GM19455 (cell line): ENCODE measurements at regions not wholly inside any gene's neighbourhood (a gene's known extent, or its start where the extent isn't known, plus 50 kb on each side); places are given as distances from the start of the nearest gene placed in this dataset.

Source experiments
- ATAC-seq: cut with Tn5 transposase; IDR thresholded peaks from one replicate; pipeline ENCODE4 v1.9.1; 2021; ENCODE audit not compliant: unreplicated experiment

DNA sequence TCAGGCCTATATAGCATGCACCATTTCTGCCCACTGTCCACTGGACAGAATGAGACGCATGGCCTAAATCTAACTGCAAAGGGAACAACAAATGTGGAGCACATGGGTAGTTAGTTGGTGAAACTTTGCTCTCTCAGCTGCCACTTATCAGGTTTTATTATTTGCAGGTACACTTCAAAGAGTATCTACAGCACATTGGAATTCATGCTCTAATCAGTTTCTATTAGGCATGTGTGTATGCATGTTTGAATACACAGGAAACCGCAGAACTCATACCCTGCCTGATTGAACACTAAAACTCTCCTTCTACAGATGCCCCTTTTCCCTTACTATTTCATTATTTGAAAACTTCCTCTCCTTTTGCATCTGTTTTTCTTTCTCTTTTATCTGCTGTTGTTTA lies 97.4 kb upstream of the HSF2 start:
- ATAC-seq, result no peak

- no peak for ATAC-seq
Measured at GRCh38 chr6:122307577-122307976, 91.9 kb upstream of the HSF2 start.

DNA sequence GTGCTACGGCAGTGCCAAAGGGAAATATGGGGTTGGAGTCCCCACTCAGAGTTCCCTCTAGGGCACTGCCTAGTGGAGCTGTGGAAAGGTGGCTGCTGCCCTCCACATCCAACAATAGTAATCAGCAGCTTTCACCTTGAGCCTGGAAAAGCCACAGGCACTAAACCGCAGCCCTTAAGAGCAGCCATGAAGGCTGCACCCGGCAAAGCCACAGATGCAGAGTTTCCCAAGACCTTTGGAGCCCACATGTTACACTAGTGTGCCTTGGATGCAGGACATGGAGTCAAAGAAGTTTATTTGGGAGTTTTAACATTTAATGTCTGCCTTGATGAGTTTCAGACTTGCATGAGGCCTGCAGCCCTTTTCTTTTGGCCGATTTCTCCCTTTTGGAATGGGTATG lies 91.4 kb upstream of the HSF2 start:
- no peak for ATAC-seq

GRCh38 chr6:122315842-122316241 lies 83.6 kb upstream of the HSF2 start:
- ATAC-seq, result no peak

- no peak for ATAC-seq
Measured at GRCh38 chr6:122322824-122323223, 76.6 kb upstream of the HSF2 start.

DNA sequence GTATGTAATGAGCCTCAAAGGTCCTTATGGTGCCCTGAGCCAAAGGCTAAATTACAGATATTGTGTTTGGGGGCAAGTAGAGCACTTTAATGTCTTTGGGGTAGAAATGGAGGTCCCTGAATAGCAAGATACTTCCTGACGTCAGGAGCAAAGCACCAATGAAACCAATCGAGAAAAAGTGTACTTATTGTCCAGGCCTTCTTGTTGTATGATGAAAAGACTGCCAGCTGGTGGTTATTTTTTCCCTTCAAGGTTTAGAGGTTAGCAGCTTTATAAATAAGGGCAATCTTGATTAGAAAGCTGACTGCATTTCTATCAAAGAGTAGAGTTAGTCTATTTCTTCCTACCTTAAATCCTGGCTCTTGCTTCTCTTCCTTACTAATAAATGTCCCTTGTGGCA lies 76.1 kb upstream of the HSF2 start:
- no peak for ATAC-seq

DNA sequence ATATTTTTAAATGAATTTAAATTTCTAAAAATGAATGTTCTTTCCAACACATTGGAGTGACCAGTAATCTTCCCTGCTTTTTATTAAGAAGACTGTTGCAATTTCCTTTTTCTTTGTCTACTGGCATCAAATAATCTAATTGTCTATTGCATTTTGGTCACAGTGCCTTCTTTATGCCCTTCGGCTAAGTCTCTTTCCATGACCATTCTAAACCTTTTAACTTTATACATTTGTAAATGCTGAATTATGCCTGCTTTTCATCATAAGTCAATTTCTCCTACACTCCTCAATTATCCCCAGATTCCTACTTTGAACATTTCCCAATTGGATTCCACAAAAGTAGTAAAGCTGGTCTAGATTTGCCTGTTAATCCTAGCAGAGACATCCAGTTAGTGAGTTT lies 69.1 kb upstream of the HSF2 start:
- ATAC-seq, result no peak

DNA sequence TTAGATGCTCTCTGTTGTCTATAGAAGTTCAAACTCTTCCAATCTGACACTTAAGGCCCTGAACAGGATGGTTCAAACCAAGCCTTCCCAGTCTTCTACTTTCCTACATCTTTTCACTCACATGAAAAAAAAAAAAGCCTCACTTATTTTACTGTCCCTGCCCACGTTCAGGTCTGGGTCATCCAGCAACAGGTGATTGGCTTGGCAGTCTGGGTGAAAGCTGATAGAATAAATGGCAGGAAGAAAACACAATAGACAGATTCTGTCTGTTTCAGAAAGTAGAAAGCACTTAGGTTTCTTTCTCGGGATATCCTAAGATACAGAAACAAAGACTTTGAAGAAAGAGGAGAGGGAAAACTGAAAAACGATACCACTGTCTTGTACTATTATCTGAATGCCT lies 61.8 kb upstream of the HSF2 start:
- ATAC-seq, result no peak

- no peak for ATAC-seq
Measured at GRCh38 chr6:122339661-122340060, 59.8 kb upstream of the HSF2 start.

DNA sequence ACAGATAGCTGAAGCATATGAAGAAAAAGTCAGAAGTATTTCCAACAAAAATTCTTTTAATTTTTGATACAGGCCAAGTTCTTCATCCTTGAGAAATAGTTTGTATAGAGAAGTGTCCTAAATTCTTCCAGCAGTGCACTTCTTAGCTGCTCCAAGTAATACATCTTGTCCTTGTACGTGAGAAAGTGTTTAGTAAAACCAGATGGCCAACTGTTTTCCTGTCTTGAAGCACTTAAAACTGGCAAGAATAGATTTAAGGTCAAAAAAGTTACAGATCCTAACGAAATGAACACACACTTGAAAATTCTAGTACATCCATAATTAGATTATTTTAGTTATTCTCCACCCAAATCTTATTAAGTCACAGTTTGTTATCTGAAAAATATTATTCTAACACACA lies 52.2 kb upstream of the HSF2 start:
- no peak for ATAC-seq

GRCh38 chr6:122347751-122348150 lies 51.7 kb upstream of the HSF2 start:
- no peak for ATAC-seq
